Astrocyte (in vitro differentiated cells and primary cell): ENCODE measurements at regions not wholly inside any gene's neighbourhood (a gene's known extent, or its start where the extent isn't known, plus 50 kb on each side); places are given as distances from the start of the nearest gene placed in this dataset.

Experiments
- DNase-seq: peaks from one replicate; pipeline ENCODE4 v3.0.0-alpha.2; 2010; ENCODE audit warnings: low read depth
- FAIRE-seq: peaks from 2 replicates; lab custom pipeline; 2011; peaks lifted over from hg19 to GRCh38; lab: Jason Lieb, UNC
- H2AFZ ChIP-seq: 2 replicates; pipeline ENCODE4 v1.6.0; 2012; ENCODE audit warnings: low read depth, low read length, inconsistent platforms
- H3K27ac ChIP-seq: 2 replicates; pipeline ENCODE4 v1.5.1; 2011; ENCODE audit warnings: low read depth, low read length, inconsistent platforms
- H3K27me3 ChIP-seq: 2 replicates; pipeline ENCODE4 v1.6.0; 2011; ENCODE audit warnings: low read length, inconsistent platforms; ENCODE audit not compliant: insufficient read depth
- H3K36me3 ChIP-seq: 2 replicates; pipeline ENCODE4 v1.5.1; 2011; ENCODE audit warnings: low read length, inconsistent platforms; ENCODE audit not compliant: insufficient read depth
- H3K4me1 ChIP-seq: 2 replicates; pipeline ENCODE4 v1.5.1; 2011; ENCODE audit warnings: low read length, inconsistent platforms; ENCODE audit not compliant: insufficient read depth
- H3K4me2 ChIP-seq: 2 replicates; pipeline ENCODE4 v1.6.0; 2012; ENCODE audit warnings: low read length, inconsistent platforms
- H3K4me3 ChIP-seq: 2 replicates; pipeline ENCODE4 v1.5.1; 2011; ENCODE audit warnings: low read depth, mild to moderate bottlenecking, low read length, inconsistent platforms; ENCODE audit not compliant: insufficient read depth
- H3K79me2 ChIP-seq: 2 replicates; pipeline ENCODE4 v1.6.0; 2012; ENCODE audit warnings: mild to moderate bottlenecking, low read length, inconsistent platforms; ENCODE audit not compliant: insufficient read depth
- H3K9ac ChIP-seq: 2 replicates; pipeline ENCODE4 v1.6.0; 2012; ENCODE audit warnings: mild to moderate bottlenecking, low read length, inconsistent platforms
- H3K9me3 ChIP-seq: 2 replicates; pipeline ENCODE4 v1.5.1; 2012; ENCODE audit warnings: low read depth, mild to moderate bottlenecking, low read length, inconsistent platforms; ENCODE audit not compliant: insufficient read depth
- H4K20me1 ChIP-seq: 2 replicates; pipeline ENCODE4 v1.6.0; 2012; ENCODE audit warnings: low read length, inconsistent platforms; ENCODE audit not compliant: insufficient read depth
- H3K27ac Mint-ChIP-seq: one replicate; pipeline ENCODE4 v1.8.0; 2021; ENCODE audit warnings: mild to moderate bottlenecking, mixed read lengths; ENCODE audit not compliant: unreplicated experiment
- H3K27me3 Mint-ChIP-seq: one replicate; pipeline ENCODE4 v1.8.0; 2021; ENCODE audit warnings: low read depth, mixed read lengths; ENCODE audit not compliant: unreplicated experiment
- H3K36me3 Mint-ChIP-seq: one replicate; pipeline ENCODE4 v1.8.0; 2021; ENCODE audit warnings: low read depth, mixed read lengths; ENCODE audit not compliant: unreplicated experiment
- H3K4me1 Mint-ChIP-seq: one replicate; pipeline ENCODE4 v1.8.0; 2021; ENCODE audit warnings: low read depth, mixed read lengths; ENCODE audit not compliant: unreplicated experiment
- H3K4me3 Mint-ChIP-seq: one replicate; pipeline ENCODE4 v1.8.0; 2021; ENCODE audit warnings: mild to moderate bottlenecking, moderate library complexity, mixed read lengths; ENCODE audit not compliant: unreplicated experiment
- H3K9me3 Mint-ChIP-seq: one replicate; pipeline ENCODE4 v1.8.0; 2021; ENCODE audit warnings: mild to moderate bottlenecking, mixed read lengths; ENCODE audit not compliant: unreplicated experiment
- EZH2 ChIP-seq: IDR thresholded peaks from 2 replicates; pipeline ENCODE4 v1.6.1; 2012; ENCODE audit warnings: mild to moderate bottlenecking, low read length, inconsistent platforms; ENCODE audit not compliant: insufficient read depth
- TF ChIP-seq, protein P1 (sequence below): IDR thresholded peaks from 2 replicates; pipeline ENCODE4 v1.5.1; 2011; ENCODE audit warnings: low read depth, mild to moderate bottlenecking, inconsistent platforms, low read length, moderate library complexity; ENCODE audit not compliant: insufficient read depth

DNA sequence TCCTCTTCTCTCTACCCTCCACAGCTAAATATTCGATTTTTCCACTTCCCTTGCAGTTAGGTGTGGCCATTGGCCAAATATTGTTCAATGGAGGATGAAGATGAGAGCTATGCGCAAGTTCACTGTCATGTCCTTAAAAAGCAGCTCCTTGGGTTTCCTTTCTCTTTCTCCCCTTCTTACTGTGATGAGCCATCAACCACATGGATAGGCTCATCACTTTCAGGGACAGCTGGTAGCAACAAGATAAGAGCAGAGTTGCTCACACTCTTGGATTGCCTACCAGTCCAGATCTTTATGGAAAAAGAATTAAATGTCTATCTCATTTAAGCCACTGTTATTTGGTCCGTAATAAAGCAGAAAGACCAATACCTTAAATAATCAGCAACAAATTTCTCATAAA is 377.0 kb downstream of the DDX10 start:
- TF ChIP-seq, protein P1, sequence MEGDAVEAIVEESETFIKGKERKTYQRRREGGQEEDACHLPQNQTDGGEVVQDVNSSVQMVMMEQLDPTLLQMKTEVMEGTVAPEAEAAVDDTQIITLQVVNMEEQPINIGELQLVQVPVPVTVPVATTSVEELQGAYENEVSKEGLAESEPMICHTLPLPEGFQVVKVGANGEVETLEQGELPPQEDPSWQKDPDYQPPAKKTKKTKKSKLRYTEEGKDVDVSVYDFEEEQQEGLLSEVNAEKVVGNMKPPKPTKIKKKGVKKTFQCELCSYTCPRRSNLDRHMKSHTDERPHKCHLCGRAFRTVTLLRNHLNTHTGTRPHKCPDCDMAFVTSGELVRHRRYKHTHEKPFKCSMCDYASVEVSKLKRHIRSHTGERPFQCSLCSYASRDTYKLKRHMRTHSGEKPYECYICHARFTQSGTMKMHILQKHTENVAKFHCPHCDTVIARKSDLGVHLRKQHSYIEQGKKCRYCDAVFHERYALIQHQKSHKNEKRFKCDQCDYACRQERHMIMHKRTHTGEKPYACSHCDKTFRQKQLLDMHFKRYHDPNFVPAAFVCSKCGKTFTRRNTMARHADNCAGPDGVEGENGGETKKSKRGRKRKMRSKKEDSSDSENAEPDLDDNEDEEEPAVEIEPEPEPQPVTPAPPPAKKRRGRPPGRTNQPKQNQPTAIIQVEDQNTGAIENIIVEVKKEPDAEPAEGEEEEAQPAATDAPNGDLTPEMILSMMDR: no peak
- no peak for TF ChIP-seq EZH2
- DNase-seq (no peak), FAIRE-seq (no peak)
- H3K27me3 ChIP-seq: no peaks in the 10 kb centered on the region
- H3K27ac ChIP-seq: no peak overlapping the region
- no peaks in the 10 kb centered on the region for H3K79me2 ChIP-seq
- H2AFZ ChIP-seq: no peak overlapping the region
- no peak overlapping the region for H3K4me3 ChIP-seq
- H3K4me3 Mint-ChIP-seq: no peak overlapping the region
- H3K4me2 ChIP-seq: no peak overlapping the region
- no peak overlapping the region for H3K9ac ChIP-seq
- H3K36me3 ChIP-seq: no peaks in the 10 kb centered on the region
- H3K4me1 ChIP-seq: peaks cover 13% of the 10 kb centered on the region
- peaks cover 1% of the 10 kb centered on the region for H3K4me1 Mint-ChIP-seq
- peaks cover 2% of the 10 kb centered on the region for H3K9me3 Mint-ChIP-seq
- no peak overlapping the region for H3K27ac Mint-ChIP-seq
- H4K20me1 ChIP-seq: no peaks in the 10 kb centered on the region
- no peaks in the 10 kb centered on the region for H3K27me3 Mint-ChIP-seq
- no peaks in the 10 kb centered on the region for H3K9me3 ChIP-seq
- H3K36me3 Mint-ChIP-seq: no peaks in the 10 kb centered on the region

DNA sequence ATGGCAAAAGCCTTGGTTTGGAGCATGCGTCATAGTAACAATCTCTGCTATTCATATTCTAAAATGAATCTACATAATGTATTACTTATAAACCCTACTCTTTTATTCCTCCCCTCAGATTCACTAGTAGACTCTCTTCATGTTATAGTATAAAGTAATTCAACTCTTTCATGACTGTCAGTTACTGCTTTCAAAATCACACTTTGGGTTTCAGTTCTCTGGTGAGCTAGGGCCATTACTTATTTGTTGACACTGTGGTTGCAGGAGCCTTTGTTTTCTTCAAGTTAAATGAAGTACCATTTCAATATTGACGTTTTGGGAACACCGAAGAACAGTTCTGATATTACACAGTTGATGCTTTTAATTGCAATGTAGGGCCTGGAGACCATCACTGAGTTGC is 378.4 kb downstream of the DDX10 start:
- DNase-seq (no peak), FAIRE-seq (no peak)
- Mint-ChIP-seq H3K36me3 (no peaks in the 10 kb centered on the region), H3K27ac (no peak overlapping the region), H3K9me3 (peaks cover 2% of the 10 kb centered on the region), H3K27me3 (no peaks in the 10 kb centered on the region), H3K4me1 (peaks cover 1% of the 10 kb centered on the region), H3K4me3 (no peak overlapping the region)
- Histone ChIP-seq H3K27me3 (no peaks in the 10 kb centered on the region), H3K9ac (no peak overlapping the region), H3K9me3 (no peaks in the 10 kb centered on the region), H3K4me3 (no peak overlapping the region), H4K20me1 (no peaks in the 10 kb centered on the region), H3K4me1 (peaks cover 6% of the 10 kb centered on the region), H3K4me2 (no peak overlapping the region), H3K79me2 (no peaks in the 10 kb centered on the region), H3K36me3 (no peaks in the 10 kb centered on the region), H2AFZ (no peak overlapping the region), H3K27ac (no peak overlapping the region)
- no peak for TF ChIP-seq EZH2
- TF ChIP-seq, protein P1: no peak

DNA sequence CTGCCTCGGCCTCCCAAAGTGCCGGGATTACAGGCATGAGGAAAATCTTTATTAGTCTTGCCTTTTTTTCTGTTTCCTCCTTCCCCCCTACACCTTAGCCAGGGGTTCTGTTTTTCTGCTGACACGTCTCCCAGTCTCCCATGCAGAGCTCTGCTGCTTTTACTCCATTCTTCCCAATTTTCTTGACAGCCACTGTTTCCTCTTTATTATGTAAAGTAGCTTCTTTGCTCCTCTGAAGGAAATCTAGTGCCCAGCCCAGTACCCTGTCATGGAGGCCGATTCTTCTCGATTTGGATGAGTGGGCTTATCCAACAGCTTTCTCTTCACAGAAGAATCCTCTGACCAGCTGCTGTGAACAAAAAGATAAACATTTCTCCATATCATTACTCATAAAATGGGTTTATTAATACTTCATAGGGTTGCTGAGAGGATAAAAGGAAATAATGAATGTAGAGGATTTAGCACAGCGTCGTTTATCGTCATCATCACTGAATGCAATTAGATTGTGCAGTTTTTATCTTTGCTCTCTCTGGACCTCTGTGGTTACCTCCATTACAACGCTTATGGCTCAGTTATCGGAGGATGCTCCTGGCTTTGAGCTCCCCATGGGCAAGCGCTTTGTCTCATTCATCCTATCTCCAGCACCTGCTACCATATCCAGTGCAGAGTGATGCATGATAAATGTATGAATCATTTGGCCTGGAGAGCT is 375.6 kb upstream of the C11orf87 start:
- TF ChIP-seq EZH2: no peak
- TF ChIP-seq, protein P1: no peak
- no peaks in the 10 kb centered on the region for H3K36me3 Mint-ChIP-seq
- Histone ChIP-seq H3K27me3 (no peaks in the 10 kb centered on the region), H3K4me1 (no peaks in the 10 kb centered on the region), H2AFZ (no peak overlapping the region), H3K79me2 (no peaks in the 10 kb centered on the region), H3K36me3 (no peaks in the 10 kb centered on the region), H4K20me1 (no peaks in the 10 kb centered on the region), H3K9ac (no peak overlapping the region), H3K27ac (no peak overlapping the region), H3K4me2 (no peak overlapping the region), H3K9me3 (no peaks in the 10 kb centered on the region), H3K4me3 (no peak overlapping the region)
- no peak overlapping the region for H3K27ac Mint-ChIP-seq
- H3K4me3 Mint-ChIP-seq: no peak overlapping the region
- H3K27me3 Mint-ChIP-seq: no peaks in the 10 kb centered on the region
- no peak for FAIRE-seq
- H3K4me1 Mint-ChIP-seq: peaks cover 1% of the 10 kb centered on the region
- DNase-seq: no peak
- H3K9me3 Mint-ChIP-seq: no peaks in the 10 kb centered on the region
